GM12864 (cell line): ENCODE measurements at regions not wholly inside any gene's neighbourhood (a gene's known extent, or its start where the extent isn't known, plus 50 kb on each side); places are given as distances from the start of the nearest gene placed in this dataset.

Experiments used
- DNase-seq: peaks from one replicate; pipeline ENCODE4 v3.0.0-alpha.2; 2011; ENCODE audit warnings: low read depth
- H3K4me3 ChIP-seq: 2 replicates; pipeline ENCODE4 v1.5.1; 2011; ENCODE audit warnings: mild to moderate bottlenecking, low read depth, low read length, control low read depth
- CTCF ChIP-seq: IDR thresholded peaks from 2 replicates; pipeline ENCODE4 v1.5.1; 2011; ENCODE audit warnings: low read depth, mild to moderate bottlenecking, moderate library complexity, low read length, control low read depth, inconsistent platforms; ENCODE audit errors: missing control alignments

GRCh38 chr7:131130324-131130723 lies 197.4 kb upstream of the MKLN1 start:
- no peak overlapping the region for H3K4me3 ChIP-seq
- TF ChIP-seq CTCF = no peak
- no peak for DNase-seq

- no peak overlapping the region for H3K4me3 ChIP-seq
- TF ChIP-seq CTCF = no peak
- DNase-seq = no peak
These were observed 196.5 kb upstream of the MKLN1 start for GRCh38 chr7:131131012-131131745.

GRCh38 chr7:131131746-131132431 lies 195.8 kb upstream of the MKLN1 start:
- no peak for TF ChIP-seq CTCF
- no peak for DNase-seq
- no peak overlapping the region for H3K4me3 ChIP-seq

- no peak for DNase-seq
- TF ChIP-seq CTCF = no peak
- no peak overlapping the region for H3K4me3 ChIP-seq
These were observed 188.2 kb upstream of the MKLN1 start for GRCh38 chr7:131139462-131139861.

GRCh38 chr7:131141443-131141967 lies 186.2 kb upstream of the MKLN1 start:
- TF ChIP-seq CTCF = no peak
- DNase-seq = no peak
- no peak overlapping the region for H3K4me3 ChIP-seq

- H3K4me3 ChIP-seq = no peak overlapping the region
- no peak for TF ChIP-seq CTCF
- DNase-seq = no peak
These were observed 183.8 kb upstream of the MKLN1 start for GRCh38 chr7:131143869-131144268.

GRCh38 chr7:131145026-131145425 lies 182.7 kb upstream of the MKLN1 start:
- H3K4me3 ChIP-seq = no peak overlapping the region
- no peak for TF ChIP-seq CTCF
- DNase-seq = no peak
